Mesothelial cell of epicardium (in vitro differentiated cells): ENCODE measurements at regions not wholly inside any gene's neighbourhood (a gene's known extent, or its start where the extent isn't known, plus 50 kb on each side); places are given as distances from the start of the nearest gene placed in this dataset.
A peak's percentile ranks its signal among the peaks of the same experiment; 100 is the strongest.

Experiments
- DNase-seq, 2 experiments: peaks; one replicate each; pipeline ENCODE4 v3.0.0; 2021; ENCODE audit warnings: low spot score in 2 of 2; ENCODE audit not compliant: unreplicated experiment in 2 of 2
- H3K27ac Mint-ChIP-seq: 2 replicates; pipeline ENCODE4 v1.8.0; 2021; ENCODE audit warnings: mixed read lengths
- H3K27me3 Mint-ChIP-seq: 2 replicates; pipeline ENCODE4 v1.8.0; 2021; ENCODE audit warnings: low read depth, mixed read lengths
- H3K36me3 Mint-ChIP-seq: 2 replicates; pipeline ENCODE4 v1.8.0; 2021; ENCODE audit warnings: mixed read lengths
- H3K4me1 Mint-ChIP-seq: 2 replicates; pipeline ENCODE4 v1.8.0; 2021; ENCODE audit warnings: mixed read lengths
- H3K4me3 Mint-ChIP-seq: 2 replicates; pipeline ENCODE4 v1.8.0; 2021; ENCODE audit warnings: mild to moderate bottlenecking, moderate library complexity, mixed read lengths
- H3K9me3 Mint-ChIP-seq: 2 replicates; pipeline ENCODE4 v1.8.0; 2021; ENCODE audit warnings: mixed read lengths
- TF ChIP-seq, protein P1 (sequence below): fragments of 200-600 bp; sonication (generic); IDR thresholded peaks from one replicate; pipeline ENCODE4 v1.5.0; 2021; ENCODE audit warnings: antibody characterized with exemption; ENCODE audit not compliant: unreplicated experiment

DNA sequence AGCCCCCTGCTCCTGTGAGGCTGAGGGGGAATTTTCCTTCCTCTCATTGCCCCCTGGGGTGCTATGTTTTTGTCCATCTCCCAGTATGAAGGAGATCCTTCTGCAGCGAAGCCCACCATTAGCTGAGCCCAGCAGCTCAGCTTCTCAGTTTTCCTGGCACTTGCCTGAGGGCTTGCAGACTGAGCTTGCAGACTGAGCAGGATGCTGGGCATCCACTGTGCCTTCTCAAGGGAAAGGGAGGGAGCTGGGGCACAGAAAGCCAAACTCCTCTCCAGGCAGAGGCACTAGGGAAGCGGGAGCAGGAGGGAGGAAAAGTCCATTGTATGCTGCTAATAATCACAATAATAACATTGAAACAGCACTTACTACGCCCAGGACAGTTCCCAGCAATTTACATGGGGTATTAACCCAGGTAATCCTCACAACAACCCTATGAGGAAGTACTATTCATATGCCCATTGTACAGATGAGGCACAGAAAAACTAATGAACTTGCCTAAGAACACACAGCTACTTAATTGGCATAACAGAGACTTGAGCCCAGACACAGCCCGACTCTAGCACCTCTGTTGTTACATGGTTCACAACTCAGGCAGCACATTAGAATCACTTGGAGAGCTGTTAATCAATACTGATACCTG lies 86.9 kb upstream of the SSBP2 start:
- Mint-ChIP-seq H3K27me3 (no peaks in the 10 kb centered on the region), H3K4me1 (peaks cover 38% of the 10 kb centered on the region)

DNA sequence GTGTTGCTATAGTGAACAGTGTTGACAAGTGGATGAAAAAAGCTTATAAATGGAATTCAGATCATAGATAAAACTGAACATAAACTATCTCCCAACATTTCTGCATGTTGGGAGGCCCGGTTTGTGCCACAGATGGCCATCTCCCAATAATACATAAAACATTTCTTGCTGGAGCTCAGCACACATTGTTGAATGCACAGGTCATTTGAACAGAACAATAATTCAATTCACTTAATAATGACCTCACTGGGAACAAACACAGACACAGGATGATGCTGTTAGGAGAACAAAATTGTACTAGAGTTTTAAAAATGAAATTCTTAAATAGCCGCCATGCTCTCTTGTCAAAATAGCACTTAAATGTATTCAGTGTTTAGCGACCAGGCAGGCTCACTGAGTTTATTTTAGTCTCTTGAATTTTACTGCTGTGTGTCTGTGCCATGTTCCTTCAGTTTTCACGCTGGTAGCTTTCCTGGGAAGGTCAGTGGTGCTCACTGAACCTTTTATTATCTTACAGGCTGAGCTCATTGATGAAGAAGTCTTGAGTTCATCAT lies 85.0 kb upstream of the SSBP2 start:
- no peak for DNase-seq
- peak overlapping the region; percentile 79 for H3K27ac Mint-ChIP-seq

More for the DNA sequence above, 86.9 kb upstream of the SSBP2 start:
- Mint-ChIP-seq H3K27ac (peak overlapping the region; percentile 26), H3K4me3 (no peak overlapping the region), H3K9me3 (peaks cover 4% of the 10 kb centered on the region), H3K36me3 (no peaks in the 10 kb centered on the region)
- TF ChIP-seq, protein P1, sequence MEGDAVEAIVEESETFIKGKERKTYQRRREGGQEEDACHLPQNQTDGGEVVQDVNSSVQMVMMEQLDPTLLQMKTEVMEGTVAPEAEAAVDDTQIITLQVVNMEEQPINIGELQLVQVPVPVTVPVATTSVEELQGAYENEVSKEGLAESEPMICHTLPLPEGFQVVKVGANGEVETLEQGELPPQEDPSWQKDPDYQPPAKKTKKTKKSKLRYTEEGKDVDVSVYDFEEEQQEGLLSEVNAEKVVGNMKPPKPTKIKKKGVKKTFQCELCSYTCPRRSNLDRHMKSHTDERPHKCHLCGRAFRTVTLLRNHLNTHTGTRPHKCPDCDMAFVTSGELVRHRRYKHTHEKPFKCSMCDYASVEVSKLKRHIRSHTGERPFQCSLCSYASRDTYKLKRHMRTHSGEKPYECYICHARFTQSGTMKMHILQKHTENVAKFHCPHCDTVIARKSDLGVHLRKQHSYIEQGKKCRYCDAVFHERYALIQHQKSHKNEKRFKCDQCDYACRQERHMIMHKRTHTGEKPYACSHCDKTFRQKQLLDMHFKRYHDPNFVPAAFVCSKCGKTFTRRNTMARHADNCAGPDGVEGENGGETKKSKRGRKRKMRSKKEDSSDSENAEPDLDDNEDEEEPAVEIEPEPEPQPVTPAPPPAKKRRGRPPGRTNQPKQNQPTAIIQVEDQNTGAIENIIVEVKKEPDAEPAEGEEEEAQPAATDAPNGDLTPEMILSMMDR = no peak
- DNase-seq = no peak

DNA sequence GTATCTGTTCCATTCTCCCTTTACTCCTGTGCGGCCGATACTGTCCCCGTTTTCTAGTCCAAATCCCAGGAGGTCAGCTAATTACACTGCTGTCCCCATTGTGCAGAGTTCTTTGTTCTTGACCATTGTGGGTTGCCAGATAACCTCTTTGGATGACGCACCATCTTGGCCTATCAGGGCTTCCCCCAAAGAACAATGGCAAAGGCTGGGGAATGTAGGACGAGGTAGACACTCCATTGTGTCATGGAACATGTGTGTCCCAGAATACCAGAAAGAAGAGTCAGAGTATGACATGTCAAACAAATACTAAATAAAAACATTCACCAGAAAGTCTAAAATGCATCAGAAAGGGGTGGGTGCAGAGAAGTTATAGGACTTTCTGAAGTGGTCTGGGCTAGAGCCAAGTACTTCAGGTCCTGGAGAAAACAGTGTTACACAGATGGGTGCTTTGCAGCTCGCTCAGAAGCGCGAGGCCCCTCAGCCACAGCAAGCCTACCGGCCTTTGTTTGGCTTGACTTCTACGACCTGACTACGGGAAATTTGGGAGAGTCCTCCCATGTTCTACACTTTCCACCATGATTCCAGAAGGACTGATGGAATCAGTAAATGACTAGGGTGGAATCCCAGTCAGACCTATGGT lies 83.2 kb upstream of the SSBP2 start:
- H3K36me3 Mint-ChIP-seq = no peaks in the 10 kb centered on the region

More for the DNA sequence above, 85.0 kb upstream of the SSBP2 start:
- H3K27me3 Mint-ChIP-seq = no peaks in the 10 kb centered on the region
- peaks cover 4% of the 10 kb centered on the region for H3K9me3 Mint-ChIP-seq
- H3K36me3 Mint-ChIP-seq = no peaks in the 10 kb centered on the region
- peaks cover 31% of the 10 kb centered on the region for H3K4me1 Mint-ChIP-seq
- no peak overlapping the region for H3K4me3 Mint-ChIP-seq
- TF ChIP-seq, protein P1 = no peak

DNA sequence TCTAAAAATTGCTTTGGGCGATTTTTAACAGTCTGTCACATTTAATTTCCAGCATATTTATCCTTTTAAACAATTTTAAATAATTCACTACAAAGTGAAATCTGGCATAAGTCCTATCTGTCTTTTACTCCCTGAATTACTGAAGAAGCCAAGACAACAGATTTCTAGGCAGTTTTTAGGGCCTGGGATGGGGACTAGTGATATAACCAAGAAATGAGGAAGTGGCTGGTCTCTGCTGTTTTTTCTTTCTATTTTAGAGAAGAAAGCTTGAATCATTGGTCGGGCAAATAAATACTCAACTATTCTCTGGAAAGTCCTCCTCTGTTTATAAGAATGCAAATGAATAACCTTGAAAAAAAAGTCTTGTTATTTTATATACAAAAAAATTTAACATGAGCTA lies 79.7 kb upstream of the SSBP2 start:
- no peak for DNase-seq
- Mint-ChIP-seq H3K27me3 (no peaks in the 10 kb centered on the region), H3K27ac (peak overlapping the region; percentile 28), H3K4me1 (peaks cover 5% of the 10 kb centered on the region), H3K9me3 (peaks cover 4% of the 10 kb centered on the region), H3K4me3 (no peak overlapping the region), H3K36me3 (no peaks in the 10 kb centered on the region)
- TF ChIP-seq, protein P1 = no peak

More for the DNA sequence above, 83.2 kb upstream of the SSBP2 start:
- Mint-ChIP-seq H3K27ac (no peak overlapping the region), H3K4me3 (no peak overlapping the region), H3K4me1 (peaks cover 29% of the 10 kb centered on the region), H3K9me3 (peaks cover 4% of the 10 kb centered on the region), H3K27me3 (no peaks in the 10 kb centered on the region)
- TF ChIP-seq, protein P1 = no peak
- no peak for DNase-seq

DNA sequence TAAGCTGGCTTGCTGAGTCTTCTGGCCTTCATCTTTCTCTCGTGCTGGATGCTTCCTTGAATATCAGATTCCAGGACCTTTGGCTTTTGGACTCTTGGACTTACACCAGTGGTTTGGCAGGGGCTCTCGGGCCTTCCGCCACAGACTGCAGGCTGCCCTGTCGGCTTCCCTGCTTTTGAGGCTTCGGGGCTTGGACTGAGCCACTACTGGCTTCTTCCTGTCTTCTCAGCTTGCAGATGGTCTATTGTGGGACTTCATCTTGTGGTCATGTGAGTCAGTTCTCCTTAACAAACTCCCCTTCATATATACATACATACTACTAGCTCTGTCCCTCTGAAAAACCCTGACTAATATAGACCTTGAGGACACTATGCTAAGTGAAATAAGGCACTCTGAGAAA lies 78.3 kb upstream of the SSBP2 start:
- TF ChIP-seq, protein P1 = no peak
- no peak for DNase-seq
- H3K27ac Mint-ChIP-seq = no peak overlapping the region
- no peak overlapping the region for H3K4me3 Mint-ChIP-seq
- H3K36me3 Mint-ChIP-seq = no peaks in the 10 kb centered on the region
- H3K4me1 Mint-ChIP-seq = peaks cover 12% of the 10 kb centered on the region
- H3K27me3 Mint-ChIP-seq = no peaks in the 10 kb centered on the region
- peaks cover 4% of the 10 kb centered on the region for H3K9me3 Mint-ChIP-seq
